Activated CD4-positive, alpha-beta T cell treated with anti-CD3 and anti-CD28 coated beads for 48 hours (primary cell): ENCODE measurements at regions not wholly inside any gene's neighbourhood (a gene's known extent, or its start where the extent isn't known, plus 50 kb on each side); places are given as distances from the start of the nearest gene placed in this dataset.

ENCODE experiments used
- DNase-seq: peaks from one replicate; pipeline ENCODE4 v3.0.0-alpha.2; 2020

- DNase-seq = no peak
Observed at GRCh38 chr10:44435196-44435595, 50.3 kb upstream of the CXCL12 start.

- no peak for DNase-seq
Observed at GRCh38 chr10:44436240-44436639, 51.3 kb upstream of the CXCL12 start.

GRCh38 chr10:44437840-44438511 lies 53.1 kb upstream of the CXCL12 start:
- no peak for DNase-seq

GRCh38 chr10:44439239-44439957 lies 54.5 kb upstream of the CXCL12 start:
- DNase-seq = no peak

- no peak for DNase-seq
Observed at GRCh38 chr10:44439958-44440244, 55.0 kb upstream of the CXCL12 start.

- DNase-seq = no peak
Observed at GRCh38 chr10:44457259-44457658, 72.4 kb upstream of the CXCL12 start.

- no peak for DNase-seq
Observed at GRCh38 chr10:44458671-44459413, 73.9 kb upstream of the CXCL12 start.

- no peak for DNase-seq
Observed at GRCh38 chr10:44459671-44460070, 74.8 kb upstream of the CXCL12 start.

- no peak for DNase-seq
Observed at GRCh38 chr10:44460416-44460815, 75.5 kb upstream of the CXCL12 start.

- no peak for DNase-seq
Observed at GRCh38 chr10:44462338-44462914, 77.5 kb upstream of the CXCL12 start.

GRCh38 chr10:44463511-44464121 lies 78.7 kb upstream of the CXCL12 start:
- DNase-seq = no peak

- DNase-seq = no peak
Observed at GRCh38 chr10:44464503-44464902, 79.6 kb upstream of the CXCL12 start.

- DNase-seq = no peak
Observed at GRCh38 chr10:44465401-44466115, 80.7 kb upstream of the CXCL12 start.

- DNase-seq = no peak
Observed at GRCh38 chr10:44466236-44466635, 81.3 kb upstream of the CXCL12 start.

GRCh38 chr10:44467090-44467489 lies 82.2 kb upstream of the CXCL12 start:
- no peak for DNase-seq

GRCh38 chr10:44467900-44468299 lies 83.0 kb upstream of the CXCL12 start:
- DNase-seq = no peak

GRCh38 chr10:44468525-44468924 lies 83.6 kb upstream of the CXCL12 start:
- DNase-seq = no peak

GRCh38 chr10:44468965-44469364 lies 84.1 kb upstream of the CXCL12 start:
- no peak for DNase-seq

GRCh38 chr10:44470784-44471183 lies 85.9 kb upstream of the CXCL12 start:
- DNase-seq = no peak

GRCh38 chr10:44471410-44471809 lies 86.5 kb upstream of the CXCL12 start:
- DNase-seq = no peak

GRCh38 chr10:44473146-44473545 lies 88.2 kb upstream of the CXCL12 start:
- DNase-seq = no peak

GRCh38 chr10:44476409-44477045 lies 91.6 kb upstream of the CXCL12 start:
- no peak for DNase-seq
